IMR-90 (cell line): ENCODE measurements at regions not wholly inside any gene's neighbourhood (a gene's known extent, or its start where the extent isn't known, plus 50 kb on each side); places are given as distances from the start of the nearest gene placed in this dataset.

Source experiments
- ATAC-seq: fragments of 200-7000 bp; cut with Tn5 transposase; 2 replicates; pipeline ENCODE4 v1.9.1; 2020; ENCODE audit warnings: low read depth, mild to moderate bottlenecking, moderate library complexity
- BruUV-seq: library from RNA; stranded (reverse); fragments of 400-500 nt; replicated peaks from 2 replicates; lab custom pipeline; 2021; lab: Mats Ljungman, UMichigan
- CTCF ChIA-PET: fragments of 300-600 bp; formaldehyde crosslinking; extraction: SDS; loops from one replicate; lab custom pipeline; 2021; ENCODE audit warnings: antibody characterized with exemption; lab: Yijun Ruan, JAX
- POLR2A ChIA-PET: fragments of 300-600 bp; sonication (Branson Sonifier 250); formaldehyde crosslinking; loops from one replicate; lab custom pipeline; 2022; ENCODE audit warnings: antibody characterized with exemption; ENCODE audit not compliant: unreplicated experiment; lab: Charles Lee
- DNase-seq: peaks from one replicate; pipeline ENCODE4 v3.0.0; 2013
- H2AFZ ChIP-seq: replicated peaks from 2 replicates; pipeline ENCODE3; 2013; ENCODE audit warnings: low read length, mild to moderate bottlenecking; ENCODE audit not compliant: poor library complexity
- H2AK5ac ChIP-seq: 2 replicates; pipeline ENCODE4 v1.6.1; 2013; ENCODE audit warnings: low read depth, low read length, inconsistent platforms
- H2AK9ac ChIP-seq: replicated peaks from 2 replicates; pipeline ENCODE3; 2013; ENCODE audit warnings: mild to moderate bottlenecking, low read depth, low read length, moderate library complexity; ENCODE audit not compliant: poor library complexity
- H2BK120ac ChIP-seq: 2 replicates; pipeline ENCODE4 v1.6.1; 2013; ENCODE audit warnings: low read depth, low read length, inconsistent platforms
- H2BK15ac ChIP-seq: 3 replicates; pipeline ENCODE4 v1.6.1; 2013; ENCODE audit warnings: low read depth, low read length, inconsistent platforms
- H2BK20ac ChIP-seq: 2 replicates; pipeline ENCODE4 v1.6.1; 2013; ENCODE audit warnings: low read depth, mild to moderate bottlenecking, inconsistent platforms, low read length, moderate library complexity
- H2BK5ac ChIP-seq: 2 replicates; pipeline ENCODE4 v1.6.1; 2013; ENCODE audit warnings: mild to moderate bottlenecking, low read depth, low read length, inconsistent platforms; ENCODE audit not compliant: poor library complexity, severe bottlenecking
- H3K14ac ChIP-seq: replicated peaks from 2 replicates; pipeline ENCODE4 v1.6.1; 2013; ENCODE audit warnings: low read depth, low read length, inconsistent platforms
- H3K18ac ChIP-seq: 2 replicates; pipeline ENCODE4 v1.6.1; 2013; ENCODE audit warnings: low read depth, low read length, control low read depth
- H3K23ac ChIP-seq: 2 replicates; pipeline ENCODE4 v1.6.1; 2013; ENCODE audit warnings: low read depth, low read length, inconsistent platforms
- H3K27ac ChIP-seq: 2 replicates; pipeline ENCODE4 v1.5.1; 2013; ENCODE audit warnings: mild to moderate bottlenecking, control low read depth, low read length; ENCODE audit not compliant: insufficient read depth
- H3K27me3 ChIP-seq: 2 replicates; pipeline ENCODE4 v1.6.1; 2013; ENCODE audit warnings: low read length; ENCODE audit not compliant: control insufficient read depth, insufficient read depth
- H3K36me3 ChIP-seq: 2 replicates; pipeline ENCODE4 v1.6.1; 2013; ENCODE audit warnings: low read length, mixed read lengths; ENCODE audit not compliant: control insufficient read depth, insufficient read depth
- H3K4ac ChIP-seq: 2 replicates; pipeline ENCODE4 v1.6.1; 2013; ENCODE audit warnings: low read depth, low read length, inconsistent platforms
- H3K4me1 ChIP-seq: 2 replicates; pipeline ENCODE4 v1.6.1; 2013; ENCODE audit warnings: low read length, mixed read lengths; ENCODE audit not compliant: control insufficient read depth, insufficient read depth
- H3K4me2 ChIP-seq: 2 replicates; pipeline ENCODE4 v1.6.1; 2013; ENCODE audit warnings: low read depth, mild to moderate bottlenecking, control low read depth, low read length, moderate library complexity
- H3K4me3 ChIP-seq: 2 replicates; pipeline ENCODE4 v1.5.1; 2013; ENCODE audit warnings: low read depth, mild to moderate bottlenecking, control low read depth, low read length, moderate library complexity; ENCODE audit not compliant: insufficient read depth
- H3K56ac ChIP-seq: 2 replicates; pipeline ENCODE4 v1.6.1; 2013; ENCODE audit warnings: low read length, inconsistent platforms; ENCODE audit not compliant: insufficient read depth; ENCODE audit errors: extremely low read depth
- H3K79me1 ChIP-seq, 2 experiments: 2 replicates each; pipeline ENCODE4 v1.6.1; 2013; ENCODE audit warnings: low read length in 2 of 2, inconsistent platforms in 1 of 2, low read depth in 1 of 2
- H3K9ac ChIP-seq: 2 replicates; pipeline ENCODE4 v1.6.1; 2013; ENCODE audit warnings: low read depth, low read length, control low read depth
- H3K9me1 ChIP-seq: 2 replicates; pipeline ENCODE4 v1.6.1; 2013; ENCODE audit warnings: low read length, inconsistent platforms; ENCODE audit not compliant: insufficient read depth
- H3K9me3 ChIP-seq: 2 replicates; pipeline ENCODE4 v1.6.1; 2013; ENCODE audit warnings: low read length; ENCODE audit not compliant: control insufficient read depth, insufficient read depth
- H4K20me1 ChIP-seq: 2 replicates; pipeline ENCODE4 v1.6.1; 2013; ENCODE audit warnings: low read length, inconsistent platforms; ENCODE audit not compliant: insufficient read depth
- H4K5ac ChIP-seq: 2 replicates; pipeline ENCODE4 v1.6.1; 2013; ENCODE audit warnings: mild to moderate bottlenecking, low read depth, low read length, control low read depth
- H4K8ac ChIP-seq, 2 experiments: 2 replicates each; pipeline ENCODE4 v1.6.1; 2013; ENCODE audit warnings: low read depth in 2 of 2, low read length in 2 of 2, control low read depth in 1 of 2, inconsistent platforms in 1 of 2
- H4K91ac ChIP-seq: 2 replicates; pipeline ENCODE4 v1.6.1; 2013; ENCODE audit warnings: low read depth, low read length, inconsistent platforms; ENCODE audit not compliant: insufficient read depth
- BHLHE40 ChIP-seq: fragments of 150-350 bp; IDR thresholded peaks from 2 replicates; pipeline ENCODE4 v1.6.1; 2016; ENCODE audit warnings: mild to moderate bottlenecking, low read depth, low read length
- CEBPB ChIP-seq: IDR thresholded peaks from 2 replicates; pipeline ENCODE4 v1.6.1; 2012; ENCODE audit warnings: low read depth, low read length, improper control_type of control experiment
- CHD1 ChIP-seq: IDR thresholded peaks from 2 replicates; pipeline ENCODE4 v1.6.1; 2012; ENCODE audit warnings: low read depth, low read length, improper control_type of control experiment
- CTCF ChIP-seq: conservative IDR thresholded peaks from 2 replicates; pipeline ENCODE4 v1.5.1; 2012; ENCODE audit warnings: mild to moderate bottlenecking, low read depth, low read length, improper control_type of control experiment
- ELK1 ChIP-seq: fragments of 150-350 bp; IDR thresholded peaks from 2 replicates; pipeline ENCODE4 v1.6.1; 2016; ENCODE audit warnings: low read depth, mild to moderate bottlenecking, low read length, moderate library complexity, borderline replicate concordance
- FOS ChIP-seq: fragments of 150-350 bp; IDR thresholded peaks from 2 replicates; pipeline ENCODE4 v1.6.1; 2016; ENCODE audit warnings: low read depth, low read length
- MAFK ChIP-seq: IDR thresholded peaks from 2 replicates; pipeline ENCODE4 v1.6.1; 2012; ENCODE audit warnings: low read depth, low read length, improper control_type of control experiment
- MAZ ChIP-seq: IDR thresholded peaks from 2 replicates; pipeline ENCODE4 v1.6.1; 2012; ENCODE audit warnings: low read depth, mild to moderate bottlenecking, low read length, improper control_type of control experiment, moderate library complexity, borderline replicate concordance
- MXI1 ChIP-seq: IDR thresholded peaks from 2 replicates; pipeline ENCODE4 v1.6.1; 2012; ENCODE audit warnings: low read depth, mild to moderate bottlenecking, low read length, moderate library complexity, borderline replicate concordance
- NFE2L2 ChIP-seq: fragments of 150-350 bp; IDR thresholded peaks from 2 replicates; pipeline ENCODE4 v1.6.1; 2016; ENCODE audit warnings: low read depth, mild to moderate bottlenecking, low read length
- POLR2A ChIP-seq: IDR thresholded peaks from 2 replicates; pipeline ENCODE4 v1.6.1; 2012; ENCODE audit warnings: mild to moderate bottlenecking, low read depth, low read length
- RAD21 ChIP-seq: IDR thresholded peaks from 2 replicates; pipeline ENCODE4 v1.6.1; 2012; ENCODE audit warnings: low read length, improper control_type of control experiment
- RCOR1 ChIP-seq: IDR thresholded peaks from 2 replicates; pipeline ENCODE4 v1.6.1; 2012; ENCODE audit warnings: mild to moderate bottlenecking, low read length, improper control_type of control experiment; ENCODE audit not compliant: insufficient replicate concordance
- RFX5 ChIP-seq: IDR thresholded peaks from 2 replicates; pipeline ENCODE4 v1.8.0; 2012; ENCODE audit warnings: low read depth, mild to moderate bottlenecking, low read length, moderate library complexity
- SMC3 ChIP-seq: fragments of 150-350 bp; IDR thresholded peaks from 2 replicates; pipeline ENCODE4 v1.6.1; 2016; ENCODE audit warnings: low read depth, mild to moderate bottlenecking, antibody characterized with exemption, low read length, moderate library complexity
- USF2 ChIP-seq: fragments of 150-350 bp; IDR thresholded peaks from 2 replicates; pipeline ENCODE4 v1.6.1; 2017; ENCODE audit warnings: mild to moderate bottlenecking, antibody characterized with exemption, low read length, low read depth
- WGBS, 2 experiments: methylation state at CpG; one replicate each; pipeline versions ENCODE4 v1.1.5 to v1.1.7; 2013; ENCODE audit warnings: missing lambda C conversion rate in 2 of 2; ENCODE audit not compliant: insufficient read length in 1 of 2; ENCODE audit errors: extremely low coverage in 2 of 2; 5-methylcytosine and 5-hydroxymethylcytosine counted together
- dilution Hi-C: fragments of 300-500 bp; cut with HindIII; formaldehyde crosslinking; loops from one replicate; pipeline ENCODE4 v1.14.3; 2018; ENCODE audit warnings: low sequenced_read_pairs; ENCODE audit not compliant: unreplicated experiment
- in situ Hi-C: fragments of 300-500 bp; cut with MboI; formaldehyde crosslinking; loops from 3 replicates; pipeline ENCODE4 v1.14.3; 2019; ENCODE audit warnings: low sequenced_read_pairs, inconsistent platforms, mixed read lengths
- intact Hi-C: fragments of 100-400 bp; cut with micrococcal nuclease; formaldehyde crosslinking; loops from 2 replicates; pipeline ENCODE4 v1.10.0; 2022

- Histone ChIP-seq H3K4me2 (no peak overlapping the region), H3K18ac (no peak overlapping the region), H4K5ac (no peak overlapping the region), H4K20me1 (no peaks in the 10 kb centered on the region), H3K4me3 (no peak overlapping the region), H2BK120ac (no peak overlapping the region), H2AK9ac (no peak overlapping the region), H3K4ac (no peak overlapping the region), H3K9me1 (no peaks in the 10 kb centered on the region), H3K27ac (no peak overlapping the region), H3K79me1 (no peaks in the 10 kb centered on the region), H4K91ac (no peak overlapping the region), H3K9ac (no peak overlapping the region), H3K36me3 (no peaks in the 10 kb centered on the region), H3K27me3 (no peaks in the 10 kb centered on the region), H2AK5ac (no peak overlapping the region), H3K56ac (no peak overlapping the region), H2BK5ac (no peak overlapping the region), H2BK15ac (no peak overlapping the region), H3K14ac (no peak overlapping the region), H3K23ac (no peak overlapping the region), H2AFZ (no peak overlapping the region), H3K9me3 (no peaks in the 10 kb centered on the region), H2BK20ac (no peak overlapping the region), H3K4me1 (no peaks in the 10 kb centered on the region), H4K8ac (no peak overlapping the region)
- no CpG with 5 or more reads among the region's 3 CpGs for WGBS, 2 experiments
- intact Hi-C loops, result no loop called here
- ChIA-PET CTCF (no interaction called here), POLR2A (no interaction called here)
- ATAC-seq (no peak), DNase-seq (no peak)
- BruUV-seq, result no TSS peak
- in situ Hi-C loops, result no loop called here
- no peak for TF ChIP-seq RAD21
- TF ChIP-seq MAFK, result no peak
- no peak for TF ChIP-seq USF2
- TF ChIP-seq CTCF, result no peak
- TF ChIP-seq MAZ, result no peak
- TF ChIP-seq MXI1, result no peak
- no peak for TF ChIP-seq FOS
- no peak for TF ChIP-seq RCOR1
- no peak for TF ChIP-seq POLR2A
- no peak for TF ChIP-seq CEBPB
- TF ChIP-seq SMC3, result no peak
- no peak for TF ChIP-seq NFE2L2
- TF ChIP-seq CHD1, result no peak
- TF ChIP-seq RFX5, result no peak
- no peak for TF ChIP-seq BHLHE40
- no peak for TF ChIP-seq ELK1
- dilution Hi-C loops, result no loop called here
Observed at GRCh38 chrX:138777230-138777629, 65.7 kb upstream of the FGF13 start.
